ENCODE measurements at regions not wholly inside any gene's neighbourhood (a gene's known extent, or its start where the extent isn't known, plus 50 kb on each side); places are given as distances from the start of the nearest gene placed in this dataset.

DNA sequence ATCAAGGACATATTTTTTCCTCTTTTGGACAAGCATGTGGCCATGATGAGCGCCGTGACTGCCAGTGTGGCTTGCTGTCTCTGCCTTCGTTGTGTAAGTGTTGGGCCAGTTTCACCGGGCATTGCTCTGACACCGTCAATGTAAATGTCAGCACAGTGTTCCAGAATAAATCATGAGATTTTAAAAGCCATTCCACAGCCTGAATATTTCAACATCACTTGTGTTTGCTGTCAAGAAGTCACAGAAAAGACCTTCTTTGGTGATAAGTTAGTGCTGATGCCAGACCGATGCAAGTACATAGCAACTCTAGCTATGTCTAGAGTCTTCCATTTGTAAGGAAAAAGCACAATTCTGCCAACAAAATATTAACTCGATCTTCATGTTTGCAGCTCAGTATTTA is 467.8 kb downstream of the TBC1D22A start:
- no peaks in the 10 kb centered on the region for H3K36me3 ChIP-seq (ENCODE audit: control insufficient read depth in 2 of 2, insufficient read depth in 2 of 2, low read length in 2 of 2)
- H3K9ac ChIP-seq (ENCODE audit: low read length in 2 of 2) = no peak overlapping the region
- H3K4me3 ChIP-seq (ENCODE audit: low read length in 2 of 2) = no peak overlapping the region
- H3K4me1 ChIP-seq (ENCODE audit: control insufficient read depth, insufficient read depth, low read length) = no peaks in the 10 kb centered on the region
- peaks cover 0 to under 1% of the 10 kb centered on the region in 2 donors for H3K9me3 ChIP-seq (ENCODE audit: control insufficient read depth in 2 of 2, low read length in 2 of 2)
- no peak overlapping the region for H3K27ac ChIP-seq (ENCODE audit: low read length)
- H3K27me3 ChIP-seq (ENCODE audit: control insufficient read depth in 1 of 2, insufficient read depth in 2 of 2, low read length in 2 of 2) = peaks cover 0 to 4% of the 10 kb centered on the region in 2 donors

DNA sequence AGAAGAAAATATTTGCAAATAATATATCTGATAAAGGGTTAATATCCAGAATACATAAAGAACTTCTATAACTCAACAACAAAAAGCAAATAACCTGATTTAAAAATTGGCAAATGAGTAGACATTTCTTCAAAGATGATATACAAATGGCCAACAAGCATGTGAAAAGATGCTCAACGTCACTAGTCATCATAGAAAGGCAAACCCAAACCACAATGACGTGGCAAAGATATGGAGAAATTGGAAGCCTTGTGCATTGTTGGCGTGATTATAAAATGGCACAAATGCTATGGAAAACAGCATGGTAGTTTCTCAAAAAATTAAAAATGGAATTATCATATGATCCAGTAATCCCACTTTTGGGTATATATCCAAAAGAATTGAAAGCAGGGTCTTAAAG is 466.3 kb downstream of the TBC1D22A start:
- Histone ChIP-seq H3K36me3 (ENCODE audit: control insufficient read depth in 2 of 2, insufficient read depth in 2 of 2, low read length in 2 of 2) (no peaks in the 10 kb centered on the region), H3K9ac (ENCODE audit: low read length in 2 of 2) (no peak overlapping the region), H3K4me3 (ENCODE audit: low read length in 2 of 2) (no peak overlapping the region), H3K27me3 (ENCODE audit: control insufficient read depth in 1 of 2, insufficient read depth in 2 of 2, low read length in 2 of 2) (no peaks in the 10 kb centered on the region), H3K9me3 (ENCODE audit: control insufficient read depth in 2 of 2, low read length in 2 of 2) (no peaks in the 10 kb centered on the region), H3K4me1 (ENCODE audit: control insufficient read depth, insufficient read depth, low read length) (no peaks in the 10 kb centered on the region), H3K27ac (ENCODE audit: low read length) (no peak overlapping the region)

DNA sequence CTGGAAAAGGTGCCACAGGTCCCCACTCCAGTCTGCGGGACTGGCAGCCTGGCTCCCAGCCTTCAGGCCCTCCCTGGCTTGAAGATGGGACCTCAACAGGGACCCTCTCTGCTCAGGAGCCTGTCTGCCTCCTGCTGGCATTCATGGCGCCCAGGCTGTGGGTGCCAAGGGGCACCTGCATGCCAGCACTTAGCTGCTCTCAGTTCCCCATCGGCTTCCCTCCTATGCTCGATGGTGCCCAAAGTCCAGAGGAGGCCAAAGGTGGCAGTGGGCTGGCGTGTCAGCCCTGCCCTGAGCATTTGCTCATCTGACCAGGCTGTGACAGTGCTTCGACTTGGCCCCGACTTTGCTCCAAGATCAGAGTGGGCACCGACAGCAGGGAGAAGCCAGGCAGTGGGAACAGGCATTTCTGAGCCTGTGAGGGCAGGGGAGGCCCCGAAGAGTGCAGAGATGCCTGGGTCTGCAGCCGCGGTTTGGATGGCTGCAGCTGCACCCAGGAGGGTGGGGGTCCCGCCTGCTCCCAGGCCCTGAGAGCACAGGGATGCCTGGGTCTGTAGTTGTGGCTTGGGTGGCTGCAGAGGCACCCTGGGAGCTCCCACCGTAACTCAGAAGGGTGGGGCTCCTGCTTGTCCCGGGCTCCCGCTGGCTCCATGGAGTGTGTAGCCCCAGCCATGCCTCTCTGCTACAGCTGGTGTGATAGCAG is 463.6 kb downstream of the TBC1D22A start:
- Histone ChIP-seq H3K4me1 (ENCODE audit: control insufficient read depth, insufficient read depth, low read length) (no peaks in the 10 kb centered on the region), H3K4me3 (ENCODE audit: low read length in 2 of 2) (no peak overlapping the region), H3K36me3 (ENCODE audit: control insufficient read depth in 2 of 2, insufficient read depth in 2 of 2, low read length in 2 of 2) (no peaks in the 10 kb centered on the region), H3K9ac (ENCODE audit: low read length in 2 of 2) (no peak overlapping the region), H3K9me3 (ENCODE audit: control insufficient read depth in 2 of 2, low read length in 2 of 2) (no peaks in the 10 kb centered on the region), H3K27me3 (ENCODE audit: control insufficient read depth in 1 of 2, insufficient read depth in 2 of 2, low read length in 2 of 2) (no peaks in the 10 kb centered on the region), H3K27ac (ENCODE audit: low read length) (no peak overlapping the region)

DNA sequence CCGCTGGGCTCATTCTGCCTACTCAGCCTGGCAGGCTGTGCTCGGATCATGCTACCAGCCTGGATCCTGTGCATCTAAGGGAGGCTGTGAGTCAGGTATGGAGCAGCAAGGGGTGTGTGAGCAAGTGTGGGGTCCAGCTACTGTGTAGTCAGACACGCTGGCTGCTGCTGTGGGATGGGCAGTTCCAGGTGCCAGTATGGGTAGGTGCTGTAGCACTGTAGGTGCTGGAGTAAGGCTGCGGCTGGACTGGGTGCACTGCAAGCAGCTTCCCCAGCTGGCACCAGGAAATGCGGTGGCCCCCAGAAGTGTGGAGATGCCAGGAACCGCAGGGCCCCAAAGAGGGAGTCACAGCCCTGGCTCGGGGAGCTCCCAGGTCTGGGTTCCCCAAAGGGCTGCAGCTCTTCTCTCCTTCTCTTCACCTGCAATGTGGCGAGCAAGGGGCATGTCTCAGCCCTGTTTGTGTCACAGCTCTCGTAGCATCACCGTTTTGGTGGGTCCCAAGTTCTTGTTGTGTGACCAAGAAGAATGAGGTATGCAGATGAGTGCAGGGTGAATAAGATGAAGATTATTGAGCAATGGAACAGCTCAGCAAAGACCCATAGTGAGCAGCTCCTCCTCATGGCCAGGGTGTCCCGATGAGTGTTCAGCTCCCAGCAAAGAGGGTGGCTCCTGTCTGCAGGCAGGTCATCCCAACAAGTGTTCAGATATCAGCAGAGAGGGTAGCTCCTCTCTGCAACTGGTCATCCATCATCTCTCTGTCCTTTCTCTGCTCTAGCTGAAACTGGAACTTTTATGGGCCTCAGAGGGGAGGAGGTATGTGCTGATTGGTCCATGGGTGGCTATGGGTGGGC is 462.9 kb downstream of the TBC1D22A start:
- no peak overlapping the region for H3K4me3 ChIP-seq (ENCODE audit: low read length in 2 of 2)
- H3K27ac ChIP-seq (ENCODE audit: low read length) = no peak overlapping the region
- no peak overlapping the region for H3K9ac ChIP-seq (ENCODE audit: low read length in 2 of 2)

More for the DNA sequence above, 462.9 kb downstream of the TBC1D22A start:
- no peaks in the 10 kb centered on the region for H3K9me3 ChIP-seq (ENCODE audit: control insufficient read depth in 2 of 2, low read length in 2 of 2)
- no peaks in the 10 kb centered on the region for H3K27me3 ChIP-seq (ENCODE audit: control insufficient read depth in 1 of 2, insufficient read depth in 2 of 2, low read length in 2 of 2)
- no peaks in the 10 kb centered on the region for H3K36me3 ChIP-seq (ENCODE audit: control insufficient read depth in 2 of 2, insufficient read depth in 2 of 2, low read length in 2 of 2)
- no peaks in the 10 kb centered on the region for H3K4me1 ChIP-seq (ENCODE audit: control insufficient read depth, insufficient read depth, low read length)

All from stomach smooth muscle (tissue), 2 donors.